NCI-H1436 (cell line): ENCODE measurements at regions not wholly inside any gene's neighbourhood (a gene's known extent, or its start where the extent isn't known, plus 50 kb on each side); places are given as distances from the start of the nearest gene placed in this dataset.
A peak's percentile ranks its signal among the peaks of the same experiment; 100 is the strongest.
"Not testable (repeated sequence)": the region's sequence is repeated elsewhere in the genome, so short reads cannot be mapped to it uniquely, and the experiment has no call there.

Experiments
- DNase-seq: peaks from one replicate; lab custom pipeline; 2025; lab: John Stamatoyannopoulos, UW

DNA sequence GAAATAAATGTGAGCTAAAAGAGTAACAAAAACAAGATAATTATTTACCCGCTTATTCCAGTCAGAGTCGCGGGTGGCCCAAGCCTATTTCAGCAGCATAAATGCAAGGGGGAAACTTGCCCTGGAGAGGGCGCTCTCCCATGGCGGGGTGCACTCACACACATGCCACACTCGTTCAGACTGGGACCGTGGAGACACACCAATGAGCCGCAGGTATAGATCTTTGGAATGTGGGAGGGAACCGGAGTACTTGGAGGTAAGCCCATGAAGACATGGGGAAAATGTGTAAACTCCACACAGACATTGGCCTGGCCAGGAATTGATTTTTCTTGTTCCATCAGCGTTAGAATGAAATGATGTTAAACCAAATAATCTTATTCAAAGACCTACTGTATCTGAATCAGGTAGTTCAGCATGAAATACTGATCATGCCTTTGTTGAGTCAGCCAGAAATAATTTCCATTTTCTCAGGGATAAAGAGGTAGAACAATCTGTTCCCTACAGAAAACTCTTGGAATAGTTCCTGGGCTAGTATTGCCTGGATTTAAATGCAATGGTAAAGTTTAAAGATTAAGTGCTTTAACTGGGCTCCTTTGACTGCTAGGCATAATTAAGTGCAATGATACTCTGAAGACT, 191.5 kb downstream of the MCHR2 start:
- DNase-seq: no peak

DNA sequence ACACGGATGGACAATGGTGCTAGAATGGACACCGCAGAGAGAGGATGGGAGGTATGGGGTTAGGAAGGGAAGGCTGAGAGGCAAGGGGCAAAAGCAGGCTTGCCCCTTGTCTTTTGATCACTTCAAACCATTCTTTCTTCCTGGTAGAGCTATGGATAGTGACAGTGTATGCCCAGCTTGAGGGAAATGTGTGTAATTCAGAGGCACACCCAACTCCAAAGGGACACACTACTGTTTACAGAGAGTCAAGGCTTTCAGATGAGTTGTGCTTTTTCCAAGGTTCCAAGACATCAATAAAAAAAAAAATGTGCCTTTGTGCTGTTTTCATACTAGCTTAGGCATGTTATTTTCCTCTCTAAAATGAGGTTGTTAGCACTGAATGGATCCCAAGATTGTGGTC, 185.0 kb downstream of the MCHR2 start:
- no peak for DNase-seq

DNA sequence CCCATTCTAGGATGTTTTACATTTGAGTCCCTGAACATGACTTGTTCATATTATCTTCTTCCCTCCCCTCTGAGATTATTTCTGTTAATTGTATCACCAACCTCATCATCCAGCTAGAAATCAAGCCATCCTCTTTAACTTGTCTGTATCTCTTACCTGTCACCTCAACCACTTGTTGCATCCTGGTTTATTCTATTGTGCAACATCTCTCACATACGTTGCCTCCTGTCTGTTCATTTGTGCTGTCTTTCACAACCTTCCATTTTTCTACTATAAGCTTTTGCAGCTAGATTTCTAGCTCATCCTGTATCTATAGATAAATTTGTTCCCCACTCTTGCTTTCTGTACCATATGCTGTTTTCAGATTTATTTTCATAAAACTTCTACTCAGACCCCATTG, 183.7 kb downstream of the MCHR2 start:
- DNase-seq: no peak

DNA sequence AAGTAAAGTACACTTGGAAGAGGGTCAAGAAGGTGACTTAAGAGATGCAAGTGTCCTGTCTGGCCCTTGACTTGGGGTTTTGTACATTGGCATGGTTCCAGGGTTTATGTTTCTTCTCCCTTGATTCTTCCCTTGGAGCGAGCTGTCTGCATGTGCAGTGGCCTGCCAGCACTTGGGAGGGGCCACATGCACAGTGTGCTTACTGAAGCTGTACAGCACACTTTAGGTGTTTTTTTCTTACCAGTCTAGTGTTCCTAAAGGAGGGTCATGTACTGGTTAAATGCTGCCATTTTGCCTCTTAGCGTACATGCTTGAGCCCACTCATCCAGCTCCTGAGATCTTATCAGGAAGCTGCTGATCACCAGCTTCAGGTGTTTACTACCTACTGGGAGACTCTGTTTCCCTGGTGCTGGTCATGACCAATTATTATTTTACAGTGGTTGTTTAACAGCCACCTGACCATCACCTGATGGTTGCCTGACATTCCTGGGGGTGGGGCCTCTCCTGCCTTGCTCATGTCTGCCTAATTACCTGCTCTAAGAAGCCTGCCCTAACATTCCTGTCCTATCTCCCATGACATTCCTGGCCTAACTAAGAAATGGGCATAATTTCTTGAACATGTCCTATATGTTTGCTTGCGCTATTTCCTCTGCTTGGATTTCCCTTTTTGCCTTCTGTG, 182.9 kb downstream of the MCHR2 start:
- DNase-seq: no peak

DNA sequence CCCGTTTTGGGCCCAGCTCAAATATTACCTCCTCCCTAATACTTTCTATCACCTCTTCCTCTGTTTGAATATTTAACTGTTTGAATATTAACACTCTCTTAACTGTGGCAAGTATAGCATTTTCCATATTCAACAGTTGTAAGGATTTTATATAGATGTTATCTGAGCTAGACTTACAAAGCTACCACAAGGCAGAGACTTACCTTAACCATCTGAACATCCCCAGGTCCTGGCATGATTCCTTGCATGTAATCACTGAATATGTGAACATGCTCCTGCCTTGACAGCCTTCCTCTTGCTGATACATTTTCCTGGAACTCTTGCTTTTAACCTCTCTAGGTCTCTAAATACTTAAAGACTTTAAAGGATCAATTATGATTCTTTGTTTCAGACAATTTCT, 182.4 kb downstream of the MCHR2 start:
- no peak for DNase-seq

DNA sequence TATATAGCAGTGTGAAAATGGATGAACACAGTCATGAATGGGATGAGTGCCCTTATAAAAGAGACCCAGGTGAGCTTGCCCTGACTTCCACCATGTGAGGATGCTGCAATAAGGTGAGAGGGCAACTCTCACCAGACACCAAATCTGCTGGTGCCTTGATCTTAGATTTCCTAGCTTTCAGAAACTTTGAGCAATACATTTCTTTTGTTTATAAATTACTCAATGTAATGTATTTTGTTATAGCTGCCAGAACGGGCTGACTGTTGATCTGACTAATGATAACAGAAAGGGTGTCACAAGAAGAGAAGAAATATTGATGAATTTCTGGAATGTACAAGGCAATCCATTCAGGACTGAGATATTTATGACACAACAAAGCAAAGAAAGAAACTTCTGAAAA, 180.5 kb downstream of the MCHR2 start:
- no peak for DNase-seq

DNA sequence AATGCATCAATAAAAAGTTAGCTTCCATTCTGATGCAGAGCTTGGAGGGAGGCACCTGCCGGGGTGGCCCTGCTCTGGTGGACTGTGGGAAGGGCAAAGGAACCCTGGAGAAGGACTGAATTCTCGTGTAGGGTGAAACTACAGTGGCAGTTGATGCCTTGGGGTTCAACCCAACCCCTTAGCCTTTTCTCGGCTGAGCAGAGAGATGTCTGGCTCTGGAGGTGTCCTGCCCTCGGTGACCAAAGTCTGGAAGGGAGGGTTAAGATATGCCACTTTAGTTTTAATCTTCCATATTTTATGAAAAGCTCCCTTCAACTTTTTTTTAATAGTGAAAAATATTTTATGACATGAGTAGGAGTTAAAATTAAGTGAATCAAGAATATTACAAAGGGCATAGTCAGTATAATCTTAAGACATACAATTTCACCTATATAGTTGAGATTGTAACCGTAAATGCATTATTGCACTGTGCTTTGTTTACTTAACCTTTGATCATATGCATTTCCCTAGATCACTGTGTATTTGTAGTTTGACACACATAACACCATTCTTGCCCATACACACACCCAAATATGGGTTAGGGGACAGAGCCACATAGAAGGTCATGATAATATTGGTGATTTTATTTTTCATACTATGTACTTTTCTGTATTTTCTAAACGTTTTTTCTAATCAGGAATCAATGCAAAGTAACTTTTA, 179.6 kb downstream of the MCHR2 start:
- DNase-seq: no peak

DNA sequence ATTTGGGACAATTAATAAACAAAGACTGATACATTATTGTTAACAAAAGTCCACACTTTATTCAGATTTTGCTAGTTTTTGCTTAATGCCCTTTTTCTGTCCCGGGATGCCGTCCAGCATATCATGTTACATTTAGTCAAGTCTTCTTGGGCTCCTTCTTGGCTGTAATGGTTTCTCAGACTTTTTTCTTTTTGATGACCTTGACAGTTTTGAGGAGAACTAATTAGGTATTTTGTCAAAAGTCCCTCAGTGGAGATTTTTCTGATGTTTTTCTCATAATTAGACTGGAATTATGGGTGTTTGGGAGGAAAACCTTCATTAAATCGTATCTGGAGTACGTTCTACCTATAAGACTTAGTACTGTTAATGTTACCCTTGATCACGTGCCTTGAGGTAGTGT, 177.2 kb downstream of the MCHR2 start:
- no peak for DNase-seq

DNA sequence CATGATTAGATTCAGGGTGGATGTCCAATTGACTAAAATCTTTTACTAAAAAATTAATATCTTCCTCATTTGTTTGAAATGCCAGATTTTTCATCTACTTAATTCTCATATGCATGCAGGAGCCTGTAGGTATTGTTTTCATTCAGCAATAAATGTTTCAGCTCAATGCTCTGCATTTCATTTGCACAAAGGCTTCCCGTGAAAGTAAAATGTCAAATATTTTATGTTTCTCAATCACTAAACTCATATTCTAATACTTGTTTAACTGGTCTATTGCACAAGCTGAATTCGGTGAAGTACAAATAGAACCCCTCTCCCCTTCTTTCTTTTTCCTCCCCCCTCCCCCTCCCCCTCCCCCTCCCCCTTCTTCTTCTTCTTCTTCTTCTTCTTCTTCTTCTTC, 175.9 kb downstream of the MCHR2 start:
- no peak for DNase-seq

DNA sequence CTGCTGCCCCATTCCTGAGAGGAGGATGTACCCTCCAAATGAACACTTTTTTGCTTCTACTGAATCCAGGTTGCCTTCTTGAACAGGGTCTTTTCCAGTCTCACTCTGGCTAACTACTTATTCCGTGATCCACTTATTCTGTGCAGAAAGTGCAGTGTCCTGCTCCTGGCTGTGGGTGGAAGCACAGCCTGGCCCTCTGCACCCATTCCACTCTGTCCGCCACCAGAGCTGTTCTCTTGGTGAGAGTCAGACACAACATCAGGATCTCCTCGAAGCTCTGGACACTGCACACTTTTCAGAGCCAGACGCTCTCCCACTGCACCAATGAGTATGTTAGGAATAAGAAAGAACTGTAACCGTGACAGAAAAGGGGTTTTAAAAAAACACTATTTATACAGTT, 174.2 kb downstream of the MCHR2 start:
- no peak for DNase-seq

DNA sequence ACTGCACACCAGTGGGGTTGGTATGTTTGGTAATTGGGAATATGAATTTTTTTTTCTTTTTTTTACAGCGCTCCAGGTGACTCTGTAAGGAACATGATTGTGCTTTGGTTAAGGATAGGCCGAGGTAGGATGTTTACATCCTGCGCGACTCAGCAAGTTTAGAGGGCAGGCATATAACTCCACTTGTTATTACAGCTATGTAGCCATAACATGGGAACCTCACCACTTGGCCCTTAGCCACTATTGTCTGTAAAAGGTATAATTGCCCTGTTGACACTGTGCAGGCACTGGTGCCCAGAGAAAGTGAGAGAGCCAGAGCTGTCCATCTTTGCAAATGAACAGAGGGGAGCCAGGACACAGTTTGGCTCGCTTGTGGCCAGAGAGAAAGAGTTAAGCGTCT, 172.9 kb downstream of the MCHR2 start:
- DNase-seq: peak; percentile 16

DNA sequence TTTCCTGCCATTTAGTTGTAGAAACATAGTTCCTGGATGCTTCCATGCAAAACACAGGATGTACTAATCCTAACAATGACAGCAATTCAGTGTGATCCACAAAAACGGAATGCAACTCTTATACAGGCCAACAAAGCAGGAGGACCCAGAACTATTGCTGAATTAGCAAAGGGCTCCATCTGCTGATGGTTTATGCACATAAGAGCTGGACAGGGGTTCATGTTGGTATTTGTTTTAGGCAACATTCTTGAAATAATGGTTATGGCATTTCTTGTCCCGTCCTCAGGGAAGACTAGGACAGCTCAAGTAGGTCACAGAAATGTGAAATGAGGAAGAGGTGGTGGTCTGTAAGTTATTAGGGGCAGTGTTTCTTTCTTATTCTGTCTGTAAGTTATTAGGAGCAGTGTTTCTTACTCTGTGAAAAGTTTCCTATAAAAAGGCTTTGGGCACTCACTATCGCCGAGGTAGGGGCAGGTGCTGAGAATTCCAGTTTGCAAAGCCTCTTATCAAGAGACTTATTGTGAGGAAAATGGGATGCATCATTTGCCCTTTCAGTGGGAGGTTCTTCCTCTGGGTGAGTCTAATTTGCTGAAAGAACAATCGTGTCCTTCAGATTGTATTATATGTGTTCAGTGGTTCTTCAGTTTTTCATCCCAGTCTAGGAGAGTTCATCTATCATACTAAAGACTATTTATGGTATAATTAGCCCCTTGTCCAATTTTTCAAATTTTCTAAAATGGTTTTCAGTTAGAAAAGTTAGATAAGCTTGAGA, 171.1 kb downstream of the MCHR2 start:
- DNase-seq: peak; percentile 61

DNA sequence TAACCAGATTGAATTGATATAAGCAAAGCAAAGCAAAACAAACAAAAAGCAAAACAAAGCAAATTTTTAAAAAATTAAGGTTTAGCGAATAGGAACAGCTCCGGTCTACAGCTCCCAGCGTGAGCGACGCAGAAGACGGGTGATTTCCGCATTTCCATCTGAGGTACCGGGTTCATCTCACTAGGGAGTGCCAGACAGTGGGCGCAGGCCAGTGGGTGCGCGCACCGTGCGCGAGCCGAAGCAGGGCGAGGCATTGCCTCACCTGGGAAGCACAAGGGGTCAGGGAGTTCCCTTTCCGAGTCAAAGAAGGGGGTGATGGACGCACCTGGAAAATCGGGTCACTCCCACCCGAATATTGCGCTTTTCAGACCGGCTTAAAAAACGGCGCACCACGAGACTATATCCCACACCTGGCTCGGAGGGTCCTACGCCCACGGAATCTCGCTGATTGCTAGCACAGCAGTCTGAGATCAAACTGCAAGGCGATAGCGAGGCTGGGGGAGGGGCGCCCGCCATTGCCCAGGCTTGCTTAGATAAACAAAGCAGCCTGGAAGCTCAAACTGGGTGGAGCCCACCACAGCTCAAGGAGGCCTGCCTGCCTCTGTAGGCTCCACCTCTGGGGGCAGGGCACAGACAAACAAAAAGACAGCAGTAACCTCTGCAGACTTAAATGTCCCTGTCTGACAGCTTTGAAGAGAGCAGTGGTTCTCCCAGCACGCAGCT, 170.3 kb downstream of the MCHR2 start:
- not testable (repeated sequence) for DNase-seq

DNA sequence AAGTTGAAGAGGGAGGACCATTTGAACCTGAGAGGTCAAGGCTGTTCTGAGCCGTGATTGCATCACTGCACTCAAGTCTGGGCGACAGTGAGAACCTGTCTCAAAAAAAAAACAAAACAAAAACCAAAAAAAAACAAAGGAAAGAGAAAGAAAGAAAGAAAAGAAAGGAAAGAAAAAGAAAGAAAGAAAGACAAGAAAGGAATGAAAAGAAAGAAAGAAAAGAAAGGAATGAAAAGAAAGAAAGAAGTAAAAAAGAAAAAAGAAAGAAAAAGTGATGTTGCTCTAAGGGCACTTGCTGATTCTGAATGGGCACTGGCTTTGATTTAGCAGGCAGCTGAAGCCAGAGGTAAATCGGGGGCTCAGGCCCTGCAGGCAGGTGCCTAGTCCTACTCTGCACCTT, 161.0 kb downstream of the MCHR2 start:
- no peak for DNase-seq

DNA sequence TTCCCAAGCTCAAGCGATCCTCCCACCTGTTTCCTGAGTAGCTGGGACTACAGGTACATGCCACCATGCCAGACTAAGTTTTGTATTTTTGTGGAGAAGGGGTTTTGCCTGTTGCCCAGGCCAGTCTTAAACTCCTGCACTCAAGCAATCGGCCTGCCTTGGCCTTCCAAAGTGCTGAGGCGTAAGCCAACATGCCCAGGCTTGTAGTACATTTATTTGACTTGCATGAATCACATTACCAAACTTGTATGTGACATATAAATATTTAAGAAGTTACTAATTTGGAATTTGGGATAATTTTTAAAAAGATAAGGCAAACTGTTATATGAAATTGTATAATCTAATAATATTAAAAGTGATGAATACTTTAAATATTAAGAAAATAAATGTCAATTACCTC, 157.6 kb downstream of the MCHR2 start:
- DNase-seq: no peak

DNA sequence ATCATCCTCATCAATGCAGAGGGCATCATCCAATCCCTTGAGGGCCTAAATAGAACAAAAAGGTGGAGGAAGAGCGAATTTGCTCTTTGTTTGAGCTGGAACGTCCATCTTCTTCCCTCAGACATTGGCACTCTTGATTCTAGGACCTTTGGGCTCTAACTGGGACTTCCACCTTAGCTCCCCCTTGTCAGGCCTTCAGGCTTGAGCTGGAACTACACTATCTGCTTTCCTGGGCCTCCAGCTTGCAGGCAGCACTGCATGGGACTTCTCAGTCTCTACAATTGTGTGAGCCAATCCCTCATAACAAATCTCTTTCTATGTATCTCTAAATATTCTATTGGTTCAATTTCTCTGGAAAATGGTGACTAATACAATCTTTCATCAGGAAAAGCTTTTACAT, 155.4 kb downstream of the MCHR2 start:
- DNase-seq: no peak

DNA sequence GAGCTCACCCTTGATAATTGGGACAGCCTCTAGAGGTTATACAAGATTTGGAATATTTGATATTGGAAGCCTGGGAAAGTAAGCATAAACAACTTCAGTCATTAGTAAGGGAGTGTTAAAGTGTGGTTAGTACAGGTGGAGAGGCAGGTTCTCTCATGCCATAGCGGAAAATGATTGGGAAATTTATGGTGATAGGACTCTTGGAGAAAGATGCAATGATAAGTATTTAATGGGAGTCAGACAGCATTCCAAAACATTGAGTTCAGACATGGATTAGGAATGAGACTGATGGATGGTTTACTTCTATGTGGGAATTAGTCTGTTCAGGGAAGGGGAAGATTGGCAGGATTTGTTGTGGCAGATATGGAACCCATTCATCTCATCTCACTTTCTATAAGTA, 152.7 kb downstream of the MCHR2 start:
- DNase-seq: no peak

DNA sequence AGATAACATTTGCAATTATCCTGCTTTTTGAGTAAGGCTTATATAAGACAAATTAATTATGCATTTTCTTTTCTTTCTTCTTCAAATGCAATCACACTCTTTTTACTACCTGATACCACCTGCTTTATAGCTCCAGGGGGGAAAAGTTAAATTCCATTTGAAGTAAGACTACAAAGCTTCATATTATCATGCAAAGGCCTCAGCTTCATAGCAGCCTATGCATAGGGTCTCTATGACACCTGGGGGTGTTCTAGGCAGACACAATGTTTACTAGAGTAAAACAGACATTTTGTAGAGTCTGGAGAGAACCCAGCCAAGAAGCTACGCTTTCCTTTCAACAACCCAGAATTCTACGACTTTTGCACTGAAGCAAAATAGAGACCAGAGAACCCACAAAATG, 148.0 kb downstream of the MCHR2 start:
- DNase-seq: no peak

DNA sequence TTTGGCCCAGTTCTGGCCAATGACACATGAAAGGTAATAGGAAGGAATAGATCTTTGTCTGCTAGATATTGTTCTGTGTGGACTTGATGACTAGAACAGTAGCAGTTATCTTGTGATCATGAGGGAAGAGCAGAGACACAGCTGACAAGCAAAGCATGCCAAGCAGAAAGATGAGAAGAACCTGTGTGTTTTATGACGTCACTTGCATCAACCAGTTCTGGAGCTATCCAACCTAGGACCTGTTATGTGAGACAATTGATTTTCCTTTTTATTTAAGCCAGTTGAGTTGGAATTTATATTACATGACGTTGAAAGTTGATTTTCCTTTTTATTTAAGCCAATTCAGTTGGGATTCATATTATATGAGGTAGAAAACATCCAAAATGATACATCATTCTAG, 143.2 kb downstream of the MCHR2 start:
- DNase-seq: no peak

DNA sequence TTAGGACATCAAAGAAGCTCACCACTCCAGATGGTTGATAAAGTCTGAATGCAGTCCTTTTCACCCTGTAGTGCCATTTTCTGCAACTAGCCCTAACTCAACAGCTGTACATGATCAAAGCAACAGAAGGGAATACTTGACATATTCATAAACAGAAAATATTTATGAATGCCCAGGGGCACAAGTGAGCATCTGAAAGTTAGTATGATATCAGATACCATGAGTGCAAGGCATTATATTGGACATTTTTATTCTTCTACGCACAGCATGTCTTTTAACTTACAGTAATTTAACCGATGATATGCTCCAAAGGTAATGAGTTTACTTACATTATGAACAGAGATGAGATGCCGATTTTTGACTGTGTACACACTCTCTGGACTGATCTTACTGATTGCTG, 142.0 kb downstream of the MCHR2 start:
- no peak for DNase-seq

DNA sequence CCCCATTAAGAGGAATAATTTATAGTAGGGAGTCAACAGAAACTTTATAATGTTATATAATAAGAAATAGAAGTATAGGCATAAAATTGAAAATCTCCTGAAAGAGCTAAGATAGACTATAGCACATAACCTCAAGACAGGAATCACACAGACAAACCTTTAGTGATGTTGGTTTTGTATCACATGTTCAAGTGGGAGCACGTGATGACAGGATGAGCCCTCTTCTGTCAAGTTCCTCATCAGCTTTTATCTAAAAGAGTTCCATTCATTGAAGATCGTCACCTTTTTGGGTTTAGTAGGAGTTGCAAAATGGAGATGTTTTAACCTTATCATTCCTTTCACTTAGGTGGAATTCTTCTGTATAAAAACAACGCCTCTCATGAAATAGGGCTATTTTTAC, 127.0 kb downstream of the MCHR2 start:
- no peak for DNase-seq

DNA sequence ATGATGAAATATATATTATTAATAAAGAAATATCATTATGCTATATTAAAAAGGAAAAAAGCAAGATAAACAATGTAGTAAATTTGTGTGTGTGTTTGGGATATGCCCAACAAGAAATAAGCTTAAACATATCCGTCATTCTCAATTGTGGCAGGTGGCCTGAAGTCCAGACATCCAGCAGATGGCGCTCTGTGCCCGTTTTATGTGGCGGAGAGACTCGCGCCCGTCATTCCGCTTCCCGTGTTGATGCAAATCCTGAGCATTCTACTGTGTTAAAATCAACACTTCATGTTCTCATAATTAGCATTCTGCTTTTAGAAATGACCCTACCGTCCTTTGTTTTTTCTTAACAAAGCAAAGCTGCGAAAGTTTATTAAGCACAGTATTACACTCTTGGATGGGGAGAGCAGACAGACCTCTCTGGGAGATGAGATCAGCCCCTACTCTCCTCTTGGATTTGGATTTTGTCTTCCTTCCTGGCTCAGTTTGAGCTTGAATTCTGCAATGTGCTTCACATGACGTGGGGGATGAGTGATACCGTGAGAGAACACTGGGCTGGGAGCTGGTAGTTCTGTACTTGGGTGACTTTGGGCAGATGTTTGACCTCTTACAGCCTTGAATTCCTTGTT, 125.8 kb downstream of the MCHR2 start:
- DNase-seq: peak; percentile 76
